IMR-90 (cell line): ENCODE measurements at regions not wholly inside any gene's neighbourhood (a gene's known extent, or its start where the extent isn't known, plus 50 kb on each side); places are given as distances from the start of the nearest gene placed in this dataset.

Experiments used
- ATAC-seq: fragments of 200-7000 bp; cut with Tn5 transposase; 2 replicates; pipeline ENCODE4 v1.9.1; 2020; ENCODE audit warnings: low read depth, mild to moderate bottlenecking, moderate library complexity
- BruUV-seq: library from RNA; stranded (reverse); fragments of 400-500 nt; replicated peaks from 2 replicates; lab custom pipeline; 2021; lab: Mats Ljungman, UMichigan
- CTCF ChIA-PET: fragments of 300-600 bp; formaldehyde crosslinking; extraction: SDS; loops from one replicate; lab custom pipeline; 2021; ENCODE audit warnings: antibody characterized with exemption; lab: Yijun Ruan, JAX
- POLR2A ChIA-PET: fragments of 300-600 bp; sonication (Branson Sonifier 250); formaldehyde crosslinking; loops from one replicate; lab custom pipeline; 2022; ENCODE audit warnings: antibody characterized with exemption; ENCODE audit not compliant: unreplicated experiment; lab: Charles Lee
- DNase-seq: peaks from one replicate; pipeline ENCODE4 v3.0.0; 2013
- H2AFZ ChIP-seq: replicated peaks from 2 replicates; pipeline ENCODE3; 2013; ENCODE audit warnings: low read length, mild to moderate bottlenecking; ENCODE audit not compliant: poor library complexity
- H2AK5ac ChIP-seq: 2 replicates; pipeline ENCODE4 v1.6.1; 2013; ENCODE audit warnings: low read depth, low read length, inconsistent platforms
- H2AK9ac ChIP-seq: replicated peaks from 2 replicates; pipeline ENCODE3; 2013; ENCODE audit warnings: mild to moderate bottlenecking, low read depth, low read length, moderate library complexity; ENCODE audit not compliant: poor library complexity
- H2BK120ac ChIP-seq: 2 replicates; pipeline ENCODE4 v1.6.1; 2013; ENCODE audit warnings: low read depth, low read length, inconsistent platforms
- H2BK15ac ChIP-seq: 3 replicates; pipeline ENCODE4 v1.6.1; 2013; ENCODE audit warnings: low read depth, low read length, inconsistent platforms
- H2BK20ac ChIP-seq: 2 replicates; pipeline ENCODE4 v1.6.1; 2013; ENCODE audit warnings: low read depth, mild to moderate bottlenecking, inconsistent platforms, low read length, moderate library complexity
- H2BK5ac ChIP-seq: 2 replicates; pipeline ENCODE4 v1.6.1; 2013; ENCODE audit warnings: mild to moderate bottlenecking, low read depth, low read length, inconsistent platforms; ENCODE audit not compliant: poor library complexity, severe bottlenecking
- H3K14ac ChIP-seq: replicated peaks from 2 replicates; pipeline ENCODE4 v1.6.1; 2013; ENCODE audit warnings: low read depth, low read length, inconsistent platforms
- H3K18ac ChIP-seq: 2 replicates; pipeline ENCODE4 v1.6.1; 2013; ENCODE audit warnings: low read depth, low read length, control low read depth
- H3K23ac ChIP-seq: 2 replicates; pipeline ENCODE4 v1.6.1; 2013; ENCODE audit warnings: low read depth, low read length, inconsistent platforms
- H3K27ac ChIP-seq: 2 replicates; pipeline ENCODE4 v1.5.1; 2013; ENCODE audit warnings: mild to moderate bottlenecking, control low read depth, low read length; ENCODE audit not compliant: insufficient read depth
- H3K27me3 ChIP-seq: 2 replicates; pipeline ENCODE4 v1.6.1; 2013; ENCODE audit warnings: low read length; ENCODE audit not compliant: control insufficient read depth, insufficient read depth
- H3K36me3 ChIP-seq: 2 replicates; pipeline ENCODE4 v1.6.1; 2013; ENCODE audit warnings: low read length, mixed read lengths; ENCODE audit not compliant: control insufficient read depth, insufficient read depth
- H3K4ac ChIP-seq: 2 replicates; pipeline ENCODE4 v1.6.1; 2013; ENCODE audit warnings: low read depth, low read length, inconsistent platforms
- H3K4me1 ChIP-seq: 2 replicates; pipeline ENCODE4 v1.6.1; 2013; ENCODE audit warnings: low read length, mixed read lengths; ENCODE audit not compliant: control insufficient read depth, insufficient read depth
- H3K4me2 ChIP-seq: 2 replicates; pipeline ENCODE4 v1.6.1; 2013; ENCODE audit warnings: low read depth, mild to moderate bottlenecking, control low read depth, low read length, moderate library complexity
- H3K4me3 ChIP-seq: 2 replicates; pipeline ENCODE4 v1.5.1; 2013; ENCODE audit warnings: low read depth, mild to moderate bottlenecking, control low read depth, low read length, moderate library complexity; ENCODE audit not compliant: insufficient read depth
- H3K56ac ChIP-seq: 2 replicates; pipeline ENCODE4 v1.6.1; 2013; ENCODE audit warnings: low read length, inconsistent platforms; ENCODE audit not compliant: insufficient read depth; ENCODE audit errors: extremely low read depth
- H3K79me1 ChIP-seq, 2 experiments: 2 replicates each; pipeline ENCODE4 v1.6.1; 2013; ENCODE audit warnings: low read length in 2 of 2, inconsistent platforms in 1 of 2, low read depth in 1 of 2
- H3K9ac ChIP-seq: 2 replicates; pipeline ENCODE4 v1.6.1; 2013; ENCODE audit warnings: low read depth, low read length, control low read depth
- H3K9me1 ChIP-seq: 2 replicates; pipeline ENCODE4 v1.6.1; 2013; ENCODE audit warnings: low read length, inconsistent platforms; ENCODE audit not compliant: insufficient read depth
- H3K9me3 ChIP-seq: 2 replicates; pipeline ENCODE4 v1.6.1; 2013; ENCODE audit warnings: low read length; ENCODE audit not compliant: control insufficient read depth, insufficient read depth
- H4K20me1 ChIP-seq: 2 replicates; pipeline ENCODE4 v1.6.1; 2013; ENCODE audit warnings: low read length, inconsistent platforms; ENCODE audit not compliant: insufficient read depth
- H4K5ac ChIP-seq: 2 replicates; pipeline ENCODE4 v1.6.1; 2013; ENCODE audit warnings: mild to moderate bottlenecking, low read depth, low read length, control low read depth
- H4K8ac ChIP-seq, 2 experiments: 2 replicates each; pipeline ENCODE4 v1.6.1; 2013; ENCODE audit warnings: low read depth in 2 of 2, low read length in 2 of 2, control low read depth in 1 of 2, inconsistent platforms in 1 of 2
- H4K91ac ChIP-seq: 2 replicates; pipeline ENCODE4 v1.6.1; 2013; ENCODE audit warnings: low read depth, low read length, inconsistent platforms; ENCODE audit not compliant: insufficient read depth
- FOS ChIP-seq: fragments of 150-350 bp; IDR thresholded peaks from 2 replicates; pipeline ENCODE4 v1.6.1; 2016; ENCODE audit warnings: low read depth, low read length
- MAFK ChIP-seq: IDR thresholded peaks from 2 replicates; pipeline ENCODE4 v1.6.1; 2012; ENCODE audit warnings: low read depth, low read length, improper control_type of control experiment
- RCOR1 ChIP-seq: IDR thresholded peaks from 2 replicates; pipeline ENCODE4 v1.6.1; 2012; ENCODE audit warnings: mild to moderate bottlenecking, low read length, improper control_type of control experiment; ENCODE audit not compliant: insufficient replicate concordance
- WGBS, 2 experiments: methylation state at CpG; one replicate each; pipeline versions ENCODE4 v1.1.5 to v1.1.7; 2013; ENCODE audit warnings: missing lambda C conversion rate in 2 of 2; ENCODE audit not compliant: insufficient read length in 1 of 2; ENCODE audit errors: extremely low coverage in 2 of 2; 5-methylcytosine and 5-hydroxymethylcytosine counted together
- dilution Hi-C: fragments of 300-500 bp; cut with HindIII; formaldehyde crosslinking; loops from one replicate; pipeline ENCODE4 v1.14.3; 2018; ENCODE audit warnings: low sequenced_read_pairs; ENCODE audit not compliant: unreplicated experiment
- in situ Hi-C: fragments of 300-500 bp; cut with MboI; formaldehyde crosslinking; loops from 3 replicates; pipeline ENCODE4 v1.14.3; 2019; ENCODE audit warnings: low sequenced_read_pairs, inconsistent platforms, mixed read lengths
- intact Hi-C: fragments of 100-400 bp; cut with micrococcal nuclease; formaldehyde crosslinking; loops from 2 replicates; pipeline ENCODE4 v1.10.0; 2022
- TF ChIP-seq, protein P1 (sequence below): fragments of 150-350 bp; IDR thresholded peaks from 2 replicates; pipeline ENCODE4 v1.6.1; 2016; ENCODE audit warnings: low read depth, mild to moderate bottlenecking, low read length, moderate library complexity, borderline replicate concordance
- TF ChIP-seq, protein P2 (sequence below): fragments of 150-350 bp; IDR thresholded peaks from 2 replicates; pipeline ENCODE4 v1.6.1; 2017; ENCODE audit warnings: mild to moderate bottlenecking, antibody characterized with exemption, low read length, low read depth

DNA sequence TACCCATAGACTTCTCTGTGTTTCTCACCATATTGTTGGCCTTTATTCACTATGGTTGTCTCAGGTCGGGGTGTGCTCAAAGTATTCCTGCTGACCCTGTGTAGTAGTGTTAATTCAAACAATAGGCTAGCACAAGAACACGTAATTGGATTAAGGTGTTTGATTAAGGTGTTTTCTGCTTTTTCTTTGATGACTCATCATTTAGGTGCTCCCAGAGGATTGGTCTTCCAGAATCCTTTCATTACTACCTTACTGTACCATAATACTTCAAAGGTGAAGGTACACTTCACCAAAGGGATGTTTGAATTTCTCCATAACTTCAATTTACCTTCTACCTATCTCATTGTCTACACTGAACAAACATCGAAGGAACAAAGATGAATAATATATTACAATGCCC, 121.7 kb upstream of the CCDC160 start:
- TF ChIP-seq, protein P1, sequence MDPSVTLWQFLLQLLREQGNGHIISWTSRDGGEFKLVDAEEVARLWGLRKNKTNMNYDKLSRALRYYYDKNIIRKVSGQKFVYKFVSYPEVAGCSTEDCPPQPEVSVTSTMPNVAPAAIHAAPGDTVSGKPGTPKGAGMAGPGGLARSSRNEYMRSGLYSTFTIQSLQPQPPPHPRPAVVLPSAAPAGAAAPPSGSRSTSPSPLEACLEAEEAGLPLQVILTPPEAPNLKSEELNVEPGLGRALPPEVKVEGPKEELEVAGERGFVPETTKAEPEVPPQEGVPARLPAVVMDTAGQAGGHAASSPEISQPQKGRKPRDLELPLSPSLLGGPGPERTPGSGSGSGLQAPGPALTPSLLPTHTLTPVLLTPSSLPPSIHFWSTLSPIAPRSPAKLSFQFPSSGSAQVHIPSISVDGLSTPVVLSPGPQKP, result no peak
- TF ChIP-seq RCOR1 (no peak), MAFK (peak; percentile 53), FOS (0 out of 2 replicates have a peak, but pooled peaks have one; percentile 42)
- TF ChIP-seq, protein P2, sequence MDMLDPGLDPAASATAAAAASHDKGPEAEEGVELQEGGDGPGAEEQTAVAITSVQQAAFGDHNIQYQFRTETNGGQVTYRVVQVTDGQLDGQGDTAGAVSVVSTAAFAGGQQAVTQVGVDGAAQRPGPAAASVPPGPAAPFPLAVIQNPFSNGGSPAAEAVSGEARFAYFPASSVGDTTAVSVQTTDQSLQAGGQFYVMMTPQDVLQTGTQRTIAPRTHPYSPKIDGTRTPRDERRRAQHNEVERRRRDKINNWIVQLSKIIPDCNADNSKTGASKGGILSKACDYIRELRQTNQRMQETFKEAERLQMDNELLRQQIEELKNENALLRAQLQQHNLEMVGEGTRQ, result no peak
- BruUV-seq, result no TSS peak
- Histone ChIP-seq H2AK5ac (no peak overlapping the region), H3K4me3 (no peak overlapping the region), H2BK5ac (no peak overlapping the region), H2BK15ac (no peak overlapping the region), H4K5ac (no peak overlapping the region), H3K23ac (no peak overlapping the region), H2BK20ac (no peak overlapping the region), H3K27ac (no peak overlapping the region), H3K4me2 (no peak overlapping the region), H4K20me1 (no peaks in the 10 kb centered on the region), H3K56ac (no peak overlapping the region), H3K18ac (no peak overlapping the region), H3K9me3 (no peaks in the 10 kb centered on the region), H3K79me1 (no peaks in the 10 kb centered on the region), H3K4me1 (no peaks in the 10 kb centered on the region), H3K4ac (no peak overlapping the region), H3K27me3 (no peaks in the 10 kb centered on the region; the same call in 1 of the 2 replicates), H3K36me3 (no peaks in the 10 kb centered on the region), H2BK120ac (no peak overlapping the region), H3K9ac (no peak overlapping the region), H3K14ac (no peak overlapping the region), H2AFZ (no peak overlapping the region), H2AK9ac (no peak overlapping the region), H4K8ac (no peak overlapping the region), H4K91ac (no peak overlapping the region), H3K9me1 (no peaks in the 10 kb centered on the region)
- CTCF ChIA-PET, result no interaction called here
- WGBS, 2 experiments, result no CpG with 5 or more reads among the region's 3 CpGs
- POLR2A ChIA-PET, result no interaction called here
- dilution Hi-C loops (no loop called here), intact Hi-C loops (no loop called here), in situ Hi-C loops (no loop called here)
- DNase-seq (no peak), ATAC-seq (no peak)
